Prostate gland (tissue), 2 donors: ENCODE measurements at regions not wholly inside any gene's neighbourhood (a gene's known extent, or its start where the extent isn't known, plus 50 kb on each side); places are given as distances from the start of the nearest gene placed in this dataset.

Source experiments
- POLR2A ChIP-seq: fragments of 450-650 bp; IDR thresholded peaks from one replicate; pipeline ENCODE4 v1.6.1; 2016; ENCODE audit warnings: antibody characterized with exemption, mild to moderate bottlenecking
- POLR2AphosphoS5 ChIP-seq: sonication (generic); formaldehyde crosslinking; IDR thresholded peaks from one replicate; pipeline ENCODE4 v1.6.1; 2017; ENCODE audit warnings: antibody characterized with exemption
- TF ChIP-seq, protein P1 (sequence below), 4 experiments: fragments of 200-600 bp in 2 of 4; fragments of 450-650 bp in 2 of 4; sonication (generic) in 2 of 4; IDR thresholded peaks; 1 replicate in 3 of 4; 2 replicates in 1 of 4; pipeline ENCODE4 v1.5.1; 2016 to 2019; ENCODE audit warnings: antibody characterized with exemption in 4 of 4, mild to moderate bottlenecking in 2 of 4, moderate library complexity in 2 of 4

- TF ChIP-seq, protein P1, sequence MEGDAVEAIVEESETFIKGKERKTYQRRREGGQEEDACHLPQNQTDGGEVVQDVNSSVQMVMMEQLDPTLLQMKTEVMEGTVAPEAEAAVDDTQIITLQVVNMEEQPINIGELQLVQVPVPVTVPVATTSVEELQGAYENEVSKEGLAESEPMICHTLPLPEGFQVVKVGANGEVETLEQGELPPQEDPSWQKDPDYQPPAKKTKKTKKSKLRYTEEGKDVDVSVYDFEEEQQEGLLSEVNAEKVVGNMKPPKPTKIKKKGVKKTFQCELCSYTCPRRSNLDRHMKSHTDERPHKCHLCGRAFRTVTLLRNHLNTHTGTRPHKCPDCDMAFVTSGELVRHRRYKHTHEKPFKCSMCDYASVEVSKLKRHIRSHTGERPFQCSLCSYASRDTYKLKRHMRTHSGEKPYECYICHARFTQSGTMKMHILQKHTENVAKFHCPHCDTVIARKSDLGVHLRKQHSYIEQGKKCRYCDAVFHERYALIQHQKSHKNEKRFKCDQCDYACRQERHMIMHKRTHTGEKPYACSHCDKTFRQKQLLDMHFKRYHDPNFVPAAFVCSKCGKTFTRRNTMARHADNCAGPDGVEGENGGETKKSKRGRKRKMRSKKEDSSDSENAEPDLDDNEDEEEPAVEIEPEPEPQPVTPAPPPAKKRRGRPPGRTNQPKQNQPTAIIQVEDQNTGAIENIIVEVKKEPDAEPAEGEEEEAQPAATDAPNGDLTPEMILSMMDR (IDR thresholded peaks at IDR 0.05), result no peak
- TF ChIP-seq POLR2AphosphoS5, result no peak
- TF ChIP-seq POLR2A, result no peak
These were observed 172.6 kb upstream of the UMPS start for GRCh38 chr3:124557433-124558232.
